ACC112 (cell line): ENCODE measurements at regions not wholly inside any gene's neighbourhood (a gene's known extent, or its start where the extent isn't known, plus 50 kb on each side); places are given as distances from the start of the nearest gene placed in this dataset.

Source experiments
- H2AFZ ChIP-seq: fragments of 200-600 bp; sonication (generic); one replicate; pipeline ENCODE4 v1.6.0; 2017; ENCODE audit warnings: antibody characterized with exemption, low read length; ENCODE audit not compliant: unreplicated experiment
- H3K27ac ChIP-seq: fragments of 200-600 bp; sonication (generic); 2 replicates; pipeline ENCODE4 v1.5.1; 2014; ENCODE audit warnings: low read depth, mild to moderate bottlenecking, antibody characterized with exemption, low read length, moderate library complexity
- H3K27me3 ChIP-seq: fragments of 200-600 bp; sonication (generic); 2 replicates; pipeline ENCODE4 v1.6.1; 2014; ENCODE audit warnings: mild to moderate bottlenecking, antibody characterized with exemption, low read length, moderate library complexity, mixed read lengths; ENCODE audit not compliant: insufficient read depth
- H3K36me3 ChIP-seq: fragments of 200-600 bp; sonication (generic); 2 replicates; pipeline ENCODE4 v1.6.1; 2016; ENCODE audit warnings: mild to moderate bottlenecking, antibody characterized with exemption, low read length, moderate library complexity, mixed read lengths; ENCODE audit not compliant: insufficient read depth
- H3K4me1 ChIP-seq: fragments of 200-600 bp; sonication (generic); one replicate; pipeline ENCODE4 v1.6.1; 2016; ENCODE audit warnings: low read length, mixed read lengths; ENCODE audit not compliant: insufficient read depth, unreplicated experiment, control insufficient read depth
- H3K4me3 ChIP-seq: fragments of 200-600 bp; sonication (generic); 2 replicates; pipeline ENCODE4 v1.5.1; 2014; ENCODE audit warnings: mild to moderate bottlenecking, low read depth, low read length
- H3K79me2 ChIP-seq: fragments of 200-600 bp; sonication (generic); one replicate; pipeline ENCODE4 v1.6.0; 2016; ENCODE audit warnings: low read length; ENCODE audit not compliant: control insufficient read depth, unreplicated experiment, insufficient read depth

DNA sequence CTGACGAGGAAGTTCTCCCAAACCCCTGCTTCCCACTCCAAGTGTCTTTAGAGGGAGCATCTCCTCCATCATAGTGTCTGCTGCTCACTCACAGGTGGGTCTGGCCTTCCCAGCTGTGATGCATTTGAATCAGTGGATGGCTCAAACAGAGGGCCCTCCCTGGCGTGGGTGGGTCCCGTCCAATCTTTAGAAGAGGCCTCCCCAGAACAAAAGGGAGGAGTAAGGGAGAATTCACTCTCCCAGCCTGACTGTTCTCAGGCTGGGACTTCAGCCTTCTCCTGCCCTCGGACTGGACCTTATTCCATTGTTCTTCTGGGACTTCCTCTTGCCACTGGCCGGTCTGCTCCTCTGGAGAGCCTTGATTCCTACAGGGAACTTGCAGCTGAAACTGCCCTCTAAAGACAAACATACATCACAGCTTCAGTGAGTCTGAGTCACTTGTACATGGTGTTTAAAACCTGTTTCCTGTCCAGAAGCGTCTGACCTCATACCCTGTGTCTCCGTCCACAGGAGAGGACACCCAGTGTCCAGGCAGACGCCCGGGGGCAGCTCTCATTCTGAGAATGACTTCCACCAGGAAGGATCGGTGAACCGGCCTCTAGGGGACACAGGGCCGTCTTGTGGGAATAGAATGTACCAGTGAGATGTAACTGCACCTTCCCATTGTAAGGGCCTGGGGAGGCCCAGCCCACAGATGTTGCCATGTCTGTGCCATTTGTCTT lies 234.7 kb downstream of the BRD1 start:
- Histone ChIP-seq H2AFZ (no peak overlapping the region), H3K27me3 (no peaks in the 10 kb centered on the region), H3K4me1 (no peaks in the 10 kb centered on the region), H3K4me3 (no peak overlapping the region), H3K36me3 (no peaks in the 10 kb centered on the region), H3K27ac (no peak overlapping the region), H3K79me2 (no peaks in the 10 kb centered on the region)

GRCh38 chr22:49590851-49591445 lies 236.7 kb downstream of the BRD1 start:
- Histone ChIP-seq H2AFZ (no peak overlapping the region), H3K79me2 (no peaks in the 10 kb centered on the region), H3K4me1 (no peaks in the 10 kb centered on the region), H3K36me3 (no peaks in the 10 kb centered on the region), H3K27me3 (no peaks in the 10 kb centered on the region), H3K27ac (no peak overlapping the region), H3K4me3 (no peak overlapping the region)

DNA sequence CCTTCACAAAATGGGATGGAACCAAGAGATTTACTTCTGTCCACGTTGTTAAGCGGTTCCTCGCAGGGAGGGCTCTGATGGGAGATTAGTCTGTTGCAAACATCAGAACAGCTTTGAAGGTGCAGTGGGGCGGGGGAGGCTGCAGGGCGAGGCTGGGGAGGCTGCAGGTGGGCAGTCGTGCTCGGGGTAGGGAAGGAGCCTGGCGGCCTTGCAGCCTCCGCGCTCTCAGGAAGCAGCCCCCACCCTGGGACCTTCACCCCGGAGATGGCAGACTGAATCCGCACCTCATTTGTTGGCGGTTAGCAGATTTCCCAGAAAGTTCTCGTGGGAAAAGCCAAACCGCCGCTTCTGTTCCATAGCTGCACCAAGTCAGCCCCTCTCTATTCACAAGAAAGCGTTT lies 237.3 kb downstream of the BRD1 start:
- Histone ChIP-seq H3K27ac (no peak overlapping the region), H3K36me3 (no peaks in the 10 kb centered on the region), H3K4me3 (no peak overlapping the region), H3K4me1 (no peaks in the 10 kb centered on the region), H3K27me3 (no peaks in the 10 kb centered on the region), H3K79me2 (no peaks in the 10 kb centered on the region), H2AFZ (no peak overlapping the region)

DNA sequence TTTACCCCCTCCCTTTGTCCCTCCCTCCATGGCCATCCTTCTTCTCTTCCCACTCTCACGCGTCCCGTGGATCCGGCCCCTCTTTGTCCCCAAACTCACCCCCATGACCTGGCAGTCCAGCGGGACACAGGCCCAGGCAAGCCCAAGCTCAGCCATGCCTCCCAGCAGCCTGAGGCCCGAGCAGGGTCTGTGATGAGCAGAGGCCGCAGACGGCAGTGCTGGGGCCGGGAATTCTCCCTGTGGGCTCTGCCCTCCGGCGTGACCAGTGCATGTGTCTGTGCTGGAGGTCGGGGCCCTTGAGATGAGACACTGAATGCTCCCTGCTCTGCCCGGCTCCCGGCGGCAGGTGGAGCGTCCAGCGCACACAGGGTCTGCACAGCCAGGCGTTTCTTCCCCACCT lies 237.9 kb downstream of the BRD1 start:
- Histone ChIP-seq H3K27ac (no peak overlapping the region), H3K4me3 (no peak overlapping the region), H3K27me3 (no peaks in the 10 kb centered on the region), H3K4me1 (no peaks in the 10 kb centered on the region), H3K36me3 (no peaks in the 10 kb centered on the region), H3K79me2 (no peaks in the 10 kb centered on the region), H2AFZ (no peak overlapping the region)

DNA sequence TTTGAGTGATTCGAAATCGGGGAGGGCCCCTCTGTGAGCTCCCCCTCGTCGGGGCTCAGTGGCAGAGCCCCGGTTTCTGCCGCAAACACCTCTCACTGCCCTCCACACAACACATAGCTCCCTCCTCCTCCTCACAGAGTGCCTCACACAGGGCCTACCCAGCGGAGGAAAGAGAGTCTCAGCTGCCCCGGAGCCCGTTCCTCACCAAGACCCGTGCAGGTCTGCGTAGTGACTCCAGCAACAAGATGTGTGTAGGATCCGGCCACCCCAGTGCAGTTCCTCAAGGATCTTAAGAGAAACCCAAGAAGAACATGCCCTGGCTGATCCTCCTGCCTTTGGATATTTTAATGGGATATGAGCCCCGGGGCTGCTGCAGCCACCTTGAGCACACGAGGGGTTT lies 238.4 kb downstream of the BRD1 start:
- Histone ChIP-seq H3K79me2 (no peaks in the 10 kb centered on the region), H3K27ac (no peak overlapping the region), H3K36me3 (no peaks in the 10 kb centered on the region), H3K27me3 (no peaks in the 10 kb centered on the region), H2AFZ (no peak overlapping the region), H3K4me3 (no peak overlapping the region), H3K4me1 (no peaks in the 10 kb centered on the region)

DNA sequence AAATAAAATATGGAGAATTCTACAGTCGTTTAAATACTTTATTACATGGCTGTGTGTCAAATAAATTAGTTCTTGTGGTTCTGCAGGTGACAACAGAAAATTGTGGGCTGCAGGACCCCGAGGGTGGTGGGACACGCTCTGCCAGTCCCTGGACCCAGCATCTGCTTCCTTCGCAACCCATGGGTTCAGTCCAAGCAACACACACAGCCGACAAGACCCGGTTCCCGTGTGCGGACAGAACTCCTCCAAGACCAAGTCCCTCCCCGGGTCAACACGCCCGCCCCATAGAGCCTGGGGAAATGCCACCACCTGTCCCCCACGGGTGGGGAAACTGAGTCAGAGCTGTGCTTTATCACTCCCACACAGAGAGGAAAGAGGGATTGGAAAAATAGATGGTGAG lies 238.9 kb downstream of the BRD1 start:
- Histone ChIP-seq H3K27me3 (no peaks in the 10 kb centered on the region), H3K4me1 (no peaks in the 10 kb centered on the region), H3K27ac (no peak overlapping the region), H3K36me3 (no peaks in the 10 kb centered on the region), H3K79me2 (no peaks in the 10 kb centered on the region), H3K4me3 (no peak overlapping the region), H2AFZ (no peak overlapping the region)

DNA sequence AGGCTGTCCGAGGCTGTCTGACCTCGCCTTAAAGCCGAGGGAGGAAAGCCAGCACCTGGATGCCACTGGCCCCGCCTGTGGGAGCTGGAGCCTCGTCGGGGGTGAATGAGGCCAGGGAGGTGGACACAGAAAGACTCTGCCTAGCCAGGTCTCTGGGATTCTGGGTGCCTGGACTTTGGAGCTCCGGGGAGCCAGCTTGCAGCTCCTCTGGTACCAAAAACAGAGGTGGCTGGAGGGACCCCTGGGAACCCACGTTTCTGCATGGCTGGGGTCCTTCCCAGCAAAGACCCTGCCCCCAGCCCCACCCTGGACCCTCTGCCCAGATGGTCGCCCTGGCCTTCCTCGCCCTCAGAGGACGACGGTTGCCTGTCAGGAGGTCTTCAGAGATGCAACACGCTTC lies 239.7 kb downstream of the BRD1 start:
- Histone ChIP-seq H3K79me2 (no peaks in the 10 kb centered on the region), H3K27ac (no peak overlapping the region), H3K4me1 (no peaks in the 10 kb centered on the region), H3K27me3 (no peaks in the 10 kb centered on the region), H2AFZ (no peak overlapping the region), H3K4me3 (no peak overlapping the region), H3K36me3 (no peaks in the 10 kb centered on the region)

GRCh38 chr22:49587421-49587820 lies 240.3 kb downstream of the BRD1 start:
- Histone ChIP-seq H3K79me2 (no peaks in the 10 kb centered on the region), H3K27ac (no peak overlapping the region), H3K4me1 (no peaks in the 10 kb centered on the region), H3K36me3 (no peaks in the 10 kb centered on the region), H3K27me3 (no peaks in the 10 kb centered on the region), H2AFZ (no peak overlapping the region), H3K4me3 (no peak overlapping the region)

GRCh38 chr22:49586873-49587272 lies 240.8 kb downstream of the BRD1 start:
- Histone ChIP-seq H3K79me2 (no peaks in the 10 kb centered on the region), H3K36me3 (no peaks in the 10 kb centered on the region), H3K27ac (no peak overlapping the region), H2AFZ (no peak overlapping the region), H3K4me1 (no peaks in the 10 kb centered on the region), H3K4me3 (no peak overlapping the region), H3K27me3 (no peaks in the 10 kb centered on the region)

DNA sequence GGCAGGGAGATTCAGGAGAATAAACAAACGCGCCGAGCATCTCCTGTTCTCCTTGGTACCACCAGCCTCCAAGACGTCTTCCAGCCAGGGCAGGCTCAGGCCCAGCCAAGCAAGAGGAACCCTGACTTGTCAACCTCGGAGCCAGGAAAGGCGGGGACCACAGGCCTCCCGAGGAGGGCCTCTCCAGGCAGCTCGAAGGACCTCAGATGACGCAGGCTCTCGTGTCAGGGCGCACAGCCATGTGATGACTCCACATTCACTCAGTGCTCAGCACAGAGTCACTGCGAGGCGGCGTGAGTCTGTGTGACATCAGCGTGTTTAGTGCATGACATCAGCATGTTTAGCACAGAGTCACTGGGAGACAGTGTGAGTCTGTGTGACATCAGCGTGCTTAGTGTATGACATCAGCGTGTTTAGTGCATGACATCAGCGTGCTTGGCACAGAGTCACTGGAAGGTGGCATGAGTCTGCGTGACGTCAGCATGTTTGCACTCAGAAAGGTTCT lies 241.4 kb downstream of the BRD1 start:
- Histone ChIP-seq H2AFZ (no peak overlapping the region), H3K4me1 (no peaks in the 10 kb centered on the region), H3K79me2 (no peaks in the 10 kb centered on the region), H3K4me3 (no peak overlapping the region), H3K27me3 (no peaks in the 10 kb centered on the region), H3K36me3 (no peaks in the 10 kb centered on the region), H3K27ac (no peak overlapping the region)
